ENCODE measurements at regions not wholly inside any gene's neighbourhood (a gene's known extent, or its start where the extent isn't known, plus 50 kb on each side); places are given as distances from the start of the nearest gene placed in this dataset.
"Not testable (repeated sequence)": the region's sequence is repeated elsewhere in the genome, so short reads cannot be mapped to it uniquely, and the experiment has no call there.

DNA sequence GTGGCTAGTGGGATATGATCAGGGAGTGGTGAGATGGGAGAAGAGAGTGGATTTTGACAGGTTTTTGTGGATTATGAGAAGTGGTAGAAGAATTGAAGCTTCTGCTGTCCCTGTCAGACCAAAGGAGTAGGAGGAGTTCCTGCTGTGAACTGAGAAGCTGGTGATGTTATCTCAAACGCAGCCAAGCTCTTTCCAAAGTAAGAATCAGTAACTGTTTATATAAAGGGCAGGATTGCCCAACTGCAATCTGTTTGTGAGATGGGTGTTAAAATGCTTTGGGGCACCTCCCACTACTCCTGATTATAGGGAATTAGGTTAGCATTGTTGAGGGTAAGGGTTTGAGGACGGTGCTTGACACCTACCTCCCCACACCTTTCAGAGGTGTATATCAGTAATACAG, 60.5 kb upstream of the USP25 start:
- no peak for DNase-seq
- no peaks in the 10 kb centered on the region for H3K27me3 Mint-ChIP-seq (ENCODE audit: unreplicated experiment)
- H3K9me3 Mint-ChIP-seq (ENCODE audit: unreplicated experiment): no peaks in the 10 kb centered on the region
- H3K4me3 Mint-ChIP-seq (ENCODE audit: unreplicated experiment): no peak overlapping the region
- TF ChIP-seq, protein P1, sequence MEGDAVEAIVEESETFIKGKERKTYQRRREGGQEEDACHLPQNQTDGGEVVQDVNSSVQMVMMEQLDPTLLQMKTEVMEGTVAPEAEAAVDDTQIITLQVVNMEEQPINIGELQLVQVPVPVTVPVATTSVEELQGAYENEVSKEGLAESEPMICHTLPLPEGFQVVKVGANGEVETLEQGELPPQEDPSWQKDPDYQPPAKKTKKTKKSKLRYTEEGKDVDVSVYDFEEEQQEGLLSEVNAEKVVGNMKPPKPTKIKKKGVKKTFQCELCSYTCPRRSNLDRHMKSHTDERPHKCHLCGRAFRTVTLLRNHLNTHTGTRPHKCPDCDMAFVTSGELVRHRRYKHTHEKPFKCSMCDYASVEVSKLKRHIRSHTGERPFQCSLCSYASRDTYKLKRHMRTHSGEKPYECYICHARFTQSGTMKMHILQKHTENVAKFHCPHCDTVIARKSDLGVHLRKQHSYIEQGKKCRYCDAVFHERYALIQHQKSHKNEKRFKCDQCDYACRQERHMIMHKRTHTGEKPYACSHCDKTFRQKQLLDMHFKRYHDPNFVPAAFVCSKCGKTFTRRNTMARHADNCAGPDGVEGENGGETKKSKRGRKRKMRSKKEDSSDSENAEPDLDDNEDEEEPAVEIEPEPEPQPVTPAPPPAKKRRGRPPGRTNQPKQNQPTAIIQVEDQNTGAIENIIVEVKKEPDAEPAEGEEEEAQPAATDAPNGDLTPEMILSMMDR (IDR thresholded peaks at IDR 0.05; ENCODE audit: partially characterized antibody, unreplicated experiment): no peak
- H3K4me1 Mint-ChIP-seq (ENCODE audit: low read depth, unreplicated experiment): peaks cover 8% of the 10 kb centered on the region
- no peaks in the 10 kb centered on the region for H3K36me3 Mint-ChIP-seq (ENCODE audit: unreplicated experiment)
- H3K27ac Mint-ChIP-seq (ENCODE audit: unreplicated experiment): no peak overlapping the region

GRCh38 chr21:15671188-15671587, 58.6 kb upstream of the USP25 start:
- Mint-ChIP-seq H3K27ac (ENCODE audit: unreplicated experiment) (no peak overlapping the region), H3K27me3 (ENCODE audit: unreplicated experiment) (no peaks in the 10 kb centered on the region), H3K4me3 (ENCODE audit: unreplicated experiment) (no peak overlapping the region), H3K36me3 (ENCODE audit: unreplicated experiment) (no peaks in the 10 kb centered on the region), H3K9me3 (ENCODE audit: unreplicated experiment) (no peaks in the 10 kb centered on the region), H3K4me1 (ENCODE audit: low read depth, unreplicated experiment) (peaks cover 8% of the 10 kb centered on the region)
- DNase-seq: no peak
- TF ChIP-seq, protein P1 (IDR thresholded peaks at IDR 0.05; ENCODE audit: partially characterized antibody, unreplicated experiment): no peak

DNA sequence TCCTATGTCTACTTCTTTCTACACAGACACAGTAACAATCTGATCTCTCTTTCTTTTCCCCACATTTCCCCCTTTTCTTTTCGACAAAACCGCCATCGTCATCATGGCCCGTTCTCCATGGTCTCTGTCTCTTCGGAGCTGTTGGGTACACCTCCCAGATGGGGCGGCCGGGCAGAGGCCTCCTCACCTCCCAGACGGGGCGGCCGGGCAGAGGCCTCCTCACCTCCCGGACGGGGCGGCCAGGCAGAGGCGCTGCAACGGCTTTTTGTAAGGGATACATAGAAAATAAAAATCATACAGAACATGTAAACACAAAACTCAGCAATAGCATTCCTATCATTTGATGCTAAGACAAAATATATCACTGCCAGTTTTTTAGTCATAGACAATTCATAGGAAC, 57.2 kb upstream of the USP25 start:
- DNase-seq; H3K4me1 Mint-ChIP-seq (ENCODE audit: low read depth, unreplicated experiment); H3K4me3 Mint-ChIP-seq (ENCODE audit: unreplicated experiment); H3K27me3 Mint-ChIP-seq (ENCODE audit: unreplicated experiment); H3K36me3 Mint-ChIP-seq (ENCODE audit: unreplicated experiment); H3K27ac Mint-ChIP-seq (ENCODE audit: unreplicated experiment); H3K9me3 Mint-ChIP-seq (ENCODE audit: unreplicated experiment): not testable (repeated sequence)

GRCh38 chr21:15676935-15677334, 52.8 kb upstream of the USP25 start:
- no peak overlapping the region for H3K4me3 Mint-ChIP-seq (ENCODE audit: unreplicated experiment)
- H3K9me3 Mint-ChIP-seq (ENCODE audit: unreplicated experiment): no peaks in the 10 kb centered on the region
- H3K4me1 Mint-ChIP-seq (ENCODE audit: low read depth, unreplicated experiment): peaks cover 2% of the 10 kb centered on the region
- H3K27me3 Mint-ChIP-seq (ENCODE audit: unreplicated experiment): no peaks in the 10 kb centered on the region
- no peaks in the 10 kb centered on the region for H3K36me3 Mint-ChIP-seq (ENCODE audit: unreplicated experiment)
- TF ChIP-seq, protein P1 (IDR thresholded peaks at IDR 0.05; ENCODE audit: partially characterized antibody, unreplicated experiment): no peak
- H3K27ac Mint-ChIP-seq (ENCODE audit: unreplicated experiment): no peak overlapping the region
- no peak for DNase-seq

DNA sequence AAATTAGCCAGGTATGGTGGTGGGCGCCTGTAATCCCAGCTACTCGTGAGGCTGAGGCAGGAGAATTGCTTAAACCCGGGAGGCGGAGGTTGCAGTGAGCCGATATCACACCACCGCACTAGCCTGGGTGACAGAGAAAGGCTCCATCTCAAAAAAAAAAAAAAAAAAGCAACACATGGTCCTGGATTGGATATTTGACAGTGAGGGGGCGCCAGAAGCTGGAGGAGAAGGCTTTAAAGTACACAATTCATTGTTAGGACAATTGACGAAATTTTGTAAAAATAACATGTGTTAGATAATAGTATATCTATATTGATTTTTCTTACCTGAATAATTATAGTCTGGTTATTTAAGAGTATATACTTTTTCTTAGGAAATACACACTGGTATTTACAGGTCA, 50.2 kb upstream of the USP25 start:
- H3K36me3 Mint-ChIP-seq (ENCODE audit: unreplicated experiment): no peaks in the 10 kb centered on the region
- TF ChIP-seq, protein P1 (IDR thresholded peaks at IDR 0.05; ENCODE audit: partially characterized antibody, unreplicated experiment): no peak
- H3K9me3 Mint-ChIP-seq (ENCODE audit: unreplicated experiment): no peaks in the 10 kb centered on the region
- no peaks in the 10 kb centered on the region for H3K4me1 Mint-ChIP-seq (ENCODE audit: low read depth, unreplicated experiment)
- H3K4me3 Mint-ChIP-seq (ENCODE audit: unreplicated experiment): no peak overlapping the region
- no peak overlapping the region for H3K27ac Mint-ChIP-seq (ENCODE audit: unreplicated experiment)
- DNase-seq: no peak
- no peaks in the 10 kb centered on the region for H3K27me3 Mint-ChIP-seq (ENCODE audit: unreplicated experiment)

Measured in glutamatergic neuron (in vitro differentiated cells).